ENCODE measurements at regions not wholly inside any gene's neighbourhood (a gene's known extent, or its start where the extent isn't known, plus 50 kb on each side); places are given as distances from the start of the nearest gene placed in this dataset.

DNA sequence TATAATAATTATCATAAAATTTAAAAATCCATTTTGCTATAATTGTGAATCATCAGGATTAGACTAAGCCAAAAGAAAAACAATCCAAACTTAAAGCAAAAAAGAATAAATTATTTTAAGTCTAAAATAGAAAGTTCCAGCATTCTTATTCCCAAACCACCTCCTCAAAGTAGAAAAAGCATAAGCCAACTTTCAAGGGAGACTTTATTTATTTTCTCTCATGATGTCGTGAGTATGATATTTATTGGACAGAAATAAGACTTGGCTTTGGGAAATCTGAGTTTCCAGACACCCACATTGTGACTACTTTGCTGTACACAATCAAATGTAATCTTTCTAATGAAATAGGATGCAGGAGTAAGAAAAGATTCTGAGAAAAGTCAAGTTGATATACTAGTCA is 372.1 kb downstream of the MTRR start:
- TF ChIP-seq, protein P1, sequence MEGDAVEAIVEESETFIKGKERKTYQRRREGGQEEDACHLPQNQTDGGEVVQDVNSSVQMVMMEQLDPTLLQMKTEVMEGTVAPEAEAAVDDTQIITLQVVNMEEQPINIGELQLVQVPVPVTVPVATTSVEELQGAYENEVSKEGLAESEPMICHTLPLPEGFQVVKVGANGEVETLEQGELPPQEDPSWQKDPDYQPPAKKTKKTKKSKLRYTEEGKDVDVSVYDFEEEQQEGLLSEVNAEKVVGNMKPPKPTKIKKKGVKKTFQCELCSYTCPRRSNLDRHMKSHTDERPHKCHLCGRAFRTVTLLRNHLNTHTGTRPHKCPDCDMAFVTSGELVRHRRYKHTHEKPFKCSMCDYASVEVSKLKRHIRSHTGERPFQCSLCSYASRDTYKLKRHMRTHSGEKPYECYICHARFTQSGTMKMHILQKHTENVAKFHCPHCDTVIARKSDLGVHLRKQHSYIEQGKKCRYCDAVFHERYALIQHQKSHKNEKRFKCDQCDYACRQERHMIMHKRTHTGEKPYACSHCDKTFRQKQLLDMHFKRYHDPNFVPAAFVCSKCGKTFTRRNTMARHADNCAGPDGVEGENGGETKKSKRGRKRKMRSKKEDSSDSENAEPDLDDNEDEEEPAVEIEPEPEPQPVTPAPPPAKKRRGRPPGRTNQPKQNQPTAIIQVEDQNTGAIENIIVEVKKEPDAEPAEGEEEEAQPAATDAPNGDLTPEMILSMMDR (IDR thresholded peaks at IDR 0.05) = no peak
- Histone ChIP-seq H3K27ac (no peak overlapping the region), H3K4me3 (no peak overlapping the region)
- no peak for DNase-seq (ENCODE audit: low spot score)

DNA sequence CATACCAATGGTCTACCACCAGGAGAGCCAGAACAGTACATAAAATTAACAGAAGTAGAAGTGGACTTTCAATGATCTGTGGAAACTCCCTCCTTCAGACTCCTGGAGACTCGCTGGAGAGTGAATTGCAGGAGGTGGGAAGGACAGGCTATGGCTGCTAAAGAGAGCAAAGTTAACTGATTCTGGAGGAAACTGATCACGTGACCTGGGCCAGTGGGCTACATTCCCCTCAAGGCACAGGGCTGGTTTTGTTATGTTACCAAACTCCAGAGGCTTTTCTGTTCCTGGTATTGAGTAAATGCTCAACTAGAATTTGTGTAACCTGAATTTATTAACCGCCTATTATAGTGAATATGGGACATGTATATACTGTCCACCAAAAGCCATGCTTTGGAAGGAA is 372.6 kb downstream of the MTRR start:
- Histone ChIP-seq H3K4me3 (no peak overlapping the region), H3K27ac (no peak overlapping the region)
- TF ChIP-seq, protein P1 (IDR thresholded peaks at IDR 0.05) = no peak
- no peak for DNase-seq (ENCODE audit: low spot score)

DNA sequence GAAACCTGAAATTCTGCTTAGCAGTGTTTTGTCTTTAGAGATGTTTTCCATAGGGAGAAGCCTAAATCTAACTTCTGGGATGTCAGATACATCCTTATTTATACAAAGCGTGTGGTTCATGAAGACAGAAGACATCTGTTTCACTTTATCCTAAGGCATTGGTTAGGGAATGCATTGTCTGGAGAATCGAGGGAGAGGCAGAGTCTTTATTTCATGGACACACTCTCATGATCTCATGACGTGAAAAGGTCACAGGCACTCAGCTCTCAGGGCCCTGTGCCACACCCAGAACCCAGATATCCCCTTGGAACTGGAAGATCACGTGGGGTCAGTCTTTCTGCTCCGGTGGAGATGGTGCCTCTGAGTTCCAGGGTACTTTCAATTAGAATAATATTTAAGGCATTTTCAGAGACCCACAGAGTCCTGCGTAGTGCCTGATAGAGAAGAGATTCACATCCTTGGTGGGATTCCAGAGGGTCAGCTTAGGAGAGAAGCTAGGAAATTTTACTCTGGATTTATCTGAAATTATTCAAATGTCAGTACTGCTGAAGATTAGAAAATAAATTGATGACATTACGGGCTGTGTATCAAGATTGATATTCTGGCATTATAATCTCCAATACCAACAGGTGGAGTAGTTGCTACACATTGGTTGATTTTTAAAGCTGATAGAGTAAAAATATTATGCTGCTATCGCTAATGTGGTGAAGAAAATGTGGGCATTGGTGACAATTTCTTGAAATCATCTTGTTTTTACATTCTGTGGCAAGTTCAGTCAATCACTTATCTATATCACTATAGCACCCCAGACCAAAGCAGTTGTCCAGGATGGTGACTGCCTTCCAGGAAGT is 378.3 kb downstream of the MTRR start:
- TF ChIP-seq, protein P1 (IDR thresholded peaks at IDR 0.05) = no peak
- Histone ChIP-seq H3K4me3 (no peak overlapping the region), H3K27ac (no peak overlapping the region)
- DNase-seq (ENCODE audit: low spot score) = no peak

DNA sequence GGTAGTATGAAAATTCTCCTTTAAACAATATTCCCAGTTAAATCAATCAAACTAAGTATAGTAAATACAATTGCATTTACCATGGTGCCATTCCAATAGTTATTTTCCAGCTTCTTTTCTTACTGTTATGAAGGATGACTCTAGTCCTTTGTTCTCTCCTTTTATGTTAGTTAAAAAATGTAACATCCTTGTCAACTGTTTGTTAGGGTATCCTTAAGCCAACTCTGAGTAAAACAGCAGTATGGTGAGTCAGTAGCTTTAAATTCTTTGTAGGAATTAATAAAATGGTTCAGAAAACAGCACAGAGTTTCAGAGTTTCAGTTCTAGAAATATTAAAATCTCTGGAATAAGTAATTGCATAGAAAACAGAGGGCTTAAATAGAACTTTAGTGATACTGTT is 384.4 kb downstream of the MTRR start:
- TF ChIP-seq, protein P1 (IDR thresholded peaks at IDR 0.05) = no peak

DNA sequence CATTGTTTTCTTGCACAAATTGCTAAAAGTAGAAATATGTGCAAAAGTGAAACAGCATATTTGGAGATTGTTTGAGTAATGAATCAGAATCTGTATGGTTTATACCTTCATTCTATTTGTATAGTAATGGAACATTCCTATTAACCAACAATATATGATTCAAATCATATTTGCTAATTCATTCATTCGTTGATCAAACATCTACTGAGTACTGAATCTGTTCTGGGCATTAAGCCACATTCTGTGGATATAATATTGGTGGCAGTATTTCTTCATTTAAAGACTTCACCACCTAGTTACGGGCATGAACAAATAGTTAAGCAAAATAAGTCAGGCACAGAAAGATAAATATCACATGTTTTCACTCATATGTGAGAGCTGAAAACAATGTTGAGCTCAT is 385.7 kb downstream of the MTRR start:
- TF ChIP-seq, protein P1 (IDR thresholded peaks at IDR 0.05) = no peak
- Histone ChIP-seq H3K4me3 (no peak overlapping the region), H3K27ac (no peak overlapping the region)
- DNase-seq (ENCODE audit: low spot score) = no peak

More for the DNA sequence above, 384.4 kb downstream of the MTRR start:
- no peak for DNase-seq (ENCODE audit: low spot score)
- Histone ChIP-seq H3K27ac (no peak overlapping the region), H3K4me3 (no peak overlapping the region)

DNA sequence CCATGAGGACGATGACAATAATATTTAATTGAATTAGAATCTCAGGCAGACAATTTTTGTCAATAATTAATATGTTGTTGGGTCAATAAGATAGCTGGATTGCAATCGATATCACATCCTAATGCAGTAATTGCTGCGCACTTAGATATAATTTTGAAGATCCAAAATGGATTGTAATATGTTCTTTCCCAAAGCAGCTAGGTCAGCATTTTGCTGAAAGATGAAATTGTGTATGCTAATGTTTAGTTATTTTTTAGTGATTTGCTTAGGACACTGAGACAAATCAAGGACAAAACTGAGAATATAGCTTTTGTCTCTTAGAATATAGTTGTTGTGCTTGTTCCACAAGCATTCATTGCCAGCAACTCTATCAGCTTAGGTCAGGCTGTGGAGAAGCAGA is 389.9 kb downstream of the MTRR start:
- DNase-seq (ENCODE audit: low spot score) = no peak
- no peak overlapping the region for H3K4me3 ChIP-seq
- no peak overlapping the region for H3K27ac ChIP-seq
- TF ChIP-seq, protein P1 (IDR thresholded peaks at IDR 0.05) = no peak

DNA sequence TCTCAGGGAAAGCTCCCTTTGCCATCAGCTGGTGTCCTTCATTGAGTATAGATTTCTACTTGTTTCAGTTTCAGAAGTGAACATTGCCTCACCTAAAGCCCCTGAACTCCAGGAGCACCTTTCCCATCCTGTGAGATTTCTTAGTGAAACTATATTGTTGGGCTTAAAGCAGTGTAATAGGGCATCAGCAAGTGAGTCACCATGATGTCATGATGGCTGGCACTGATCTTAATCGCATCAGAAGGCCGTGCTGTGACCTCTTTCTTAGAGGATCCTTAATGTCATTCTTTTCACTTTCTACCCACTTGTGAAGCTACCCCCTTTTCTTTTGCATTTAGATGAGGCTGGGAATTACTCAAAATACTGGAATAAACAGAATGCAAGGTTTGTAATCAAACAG is 401.3 kb downstream of the MTRR start:
- TF ChIP-seq, protein P1 (IDR thresholded peaks at IDR 0.05) = no peak
- DNase-seq (ENCODE audit: low spot score) = no peak
- no peak overlapping the region for H3K27ac ChIP-seq
- H3K4me3 ChIP-seq = no peak overlapping the region
